ENCODE measurements at regions not wholly inside any gene's neighbourhood (a gene's known extent, or its start where the extent isn't known, plus 50 kb on each side); places are given as distances from the start of the nearest gene placed in this dataset.

DNA sequence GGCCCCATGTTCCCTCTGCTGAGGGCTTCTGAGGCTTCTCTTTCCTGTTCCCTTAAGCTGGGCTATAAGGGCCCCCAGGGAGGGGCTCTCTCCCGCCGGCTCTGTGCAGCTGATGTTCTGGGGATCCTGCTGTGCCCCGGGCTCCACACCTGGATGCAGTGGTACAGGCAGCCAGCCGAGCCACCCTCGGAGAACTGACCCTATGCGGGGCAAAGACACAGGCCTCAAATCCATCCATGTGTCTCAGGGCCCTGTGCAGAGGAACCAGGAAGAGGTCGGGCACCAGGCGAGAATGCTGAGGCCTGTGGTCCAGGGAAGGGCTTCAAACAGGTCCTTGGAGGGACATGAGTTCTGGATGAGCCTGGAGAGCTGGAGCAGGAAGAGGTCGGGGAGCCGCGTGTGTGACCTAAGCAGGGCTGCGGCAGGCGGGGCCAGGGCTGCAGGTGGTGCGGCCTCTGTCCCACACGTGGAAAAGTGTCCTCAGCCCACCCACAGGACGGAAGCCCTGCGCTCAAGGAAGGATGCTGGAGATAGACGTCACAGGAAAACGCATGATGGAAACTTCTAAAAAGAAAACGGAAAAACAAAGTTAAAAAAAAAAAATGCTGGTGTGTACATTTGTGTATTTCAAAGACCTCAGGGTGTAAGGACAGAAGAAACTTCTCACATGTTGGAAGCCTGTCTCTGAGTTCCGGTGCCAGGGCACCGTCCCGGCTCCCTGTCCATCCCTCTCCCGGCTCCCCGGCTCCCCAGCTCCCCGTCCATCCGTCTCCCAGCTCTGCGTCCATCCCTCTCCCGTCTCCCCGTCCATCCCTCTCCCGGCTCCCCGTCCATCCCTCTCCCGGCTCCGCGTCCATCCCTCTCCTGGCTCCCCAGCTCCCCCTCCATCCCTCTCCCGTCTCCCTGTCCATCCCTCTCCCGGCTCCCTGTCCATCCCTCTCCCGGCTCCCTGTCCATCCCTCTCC lies 1149.2 kb downstream of the BRD1 start:
- no peaks in the 10 kb centered on the region for H3K4me1 ChIP-seq (ENCODE audit: insufficient read depth, low read length, poor library complexity, severe bottlenecking)
- H3K79me2 ChIP-seq (ENCODE audit: insufficient read depth, low read length), result no peaks in the 10 kb centered on the region
- TF ChIP-seq CTCF (conservative IDR thresholded peaks at IDR 0.05; ENCODE audit: low read length) (no peak), EZH2phosphoT487 (IDR thresholded peaks at IDR 0.05; ENCODE audit: borderline replicate concordance) (no peak)
- no peak overlapping the region for H3K9ac ChIP-seq (ENCODE audit: low read depth, low read length, poor library complexity, severe bottlenecking)
- no peaks in the 10 kb centered on the region for H3K9me2 ChIP-seq (replicated peaks; ENCODE audit: low read depth, low read length)
- no peak overlapping the region for H3K4me2 ChIP-seq (ENCODE audit: low read depth, low read length, poor library complexity, severe bottlenecking)
- H3K36me3 ChIP-seq (ENCODE audit: insufficient read depth, low read length), result no peaks in the 10 kb centered on the region
- H2AFZ ChIP-seq (ENCODE audit: low read length), result no peak overlapping the region
- no peaks in the 10 kb centered on the region for H3K27me3 ChIP-seq (ENCODE audit: insufficient read depth, low read length, poor library complexity, severe bottlenecking)
- no peak overlapping the region for H3K4me3 ChIP-seq (ENCODE audit: low read length, poor library complexity, severe bottlenecking)
- H3K9me3 ChIP-seq (ENCODE audit: insufficient read depth, low read depth, low read length), result no peaks in the 10 kb centered on the region; the same call in 1 of the 2 replicates
- no peaks in the 10 kb centered on the region for H4K20me1 ChIP-seq (ENCODE audit: insufficient read depth, low read length, poor library complexity, severe bottlenecking)
- no peaks in the 10 kb centered on the region for H3F3A ChIP-seq (ENCODE audit: low read depth)

DNA sequence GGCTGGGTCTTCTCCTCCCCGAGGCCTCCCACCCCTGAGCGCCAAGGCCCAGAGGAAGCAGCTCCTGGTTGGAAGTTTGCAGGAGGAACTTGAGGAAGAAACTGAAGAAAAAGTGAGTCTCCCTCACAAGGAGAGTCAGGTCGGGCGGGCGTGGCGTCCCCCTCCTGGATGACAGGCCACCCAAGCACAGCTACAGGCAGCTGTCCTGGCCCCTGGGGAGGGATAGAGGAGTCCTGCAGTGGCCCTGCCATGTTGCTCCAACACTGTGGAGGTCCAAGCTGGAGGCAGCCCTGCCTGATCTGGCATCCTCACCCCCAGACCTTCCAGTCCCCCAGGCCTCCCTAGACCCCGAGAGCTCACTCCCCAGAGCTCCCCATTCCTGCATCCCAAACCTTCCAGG lies 1150.1 kb downstream of the BRD1 start:
- Histone ChIP-seq H3K79me2 (ENCODE audit: insufficient read depth, low read length) (no peaks in the 10 kb centered on the region), H2AFZ (ENCODE audit: low read length) (no peak overlapping the region), H3K36me3 (ENCODE audit: insufficient read depth, low read length) (no peaks in the 10 kb centered on the region), H3F3A (ENCODE audit: low read depth) (no peaks in the 10 kb centered on the region), H3K4me1 (ENCODE audit: insufficient read depth, low read length, poor library complexity, severe bottlenecking) (no peaks in the 10 kb centered on the region), H3K9me2 (replicated peaks; ENCODE audit: low read depth, low read length) (no peaks in the 10 kb centered on the region), H3K9ac (ENCODE audit: low read depth, low read length, poor library complexity, severe bottlenecking) (no peak overlapping the region), H4K20me1 (ENCODE audit: insufficient read depth, low read length, poor library complexity, severe bottlenecking) (no peaks in the 10 kb centered on the region), H3K4me3 (ENCODE audit: low read length, poor library complexity, severe bottlenecking) (no peak overlapping the region), H3K9me3 (ENCODE audit: insufficient read depth, low read depth, low read length) (peaks cover 5% of the 10 kb centered on the region; the same call in 1 of the 2 replicates), H3K27me3 (ENCODE audit: insufficient read depth, low read length, poor library complexity, severe bottlenecking) (no peaks in the 10 kb centered on the region), H3K4me2 (ENCODE audit: low read depth, low read length, poor library complexity, severe bottlenecking) (no peak overlapping the region)
- TF ChIP-seq EZH2phosphoT487 (IDR thresholded peaks at IDR 0.05; ENCODE audit: borderline replicate concordance) (no peak), CTCF (conservative IDR thresholded peaks at IDR 0.05; ENCODE audit: low read length) (no peak)

GRCh38 chr22:48677168-48677520 lies 1150.5 kb downstream of the BRD1 start:
- H4K20me1 ChIP-seq (ENCODE audit: insufficient read depth, low read length, poor library complexity, severe bottlenecking), result no peaks in the 10 kb centered on the region
- no peaks in the 10 kb centered on the region for H3K4me1 ChIP-seq (ENCODE audit: insufficient read depth, low read length, poor library complexity, severe bottlenecking)
- no peak overlapping the region for H3K9ac ChIP-seq (ENCODE audit: low read depth, low read length, poor library complexity, severe bottlenecking)
- H3K79me2 ChIP-seq (ENCODE audit: insufficient read depth, low read length), result no peaks in the 10 kb centered on the region
- no peaks in the 10 kb centered on the region for H3F3A ChIP-seq (ENCODE audit: low read depth)
- H3K4me2 ChIP-seq (ENCODE audit: low read depth, low read length, poor library complexity, severe bottlenecking), result no peak overlapping the region
- H3K9me3 ChIP-seq (ENCODE audit: insufficient read depth, low read depth, low read length), result peaks cover 10% of the 10 kb centered on the region; the same call in 1 of the 2 replicates
- no peak for TF ChIP-seq EZH2phosphoT487 (IDR thresholded peaks at IDR 0.05; ENCODE audit: borderline replicate concordance)
- TF ChIP-seq CTCF (conservative IDR thresholded peaks at IDR 0.05; ENCODE audit: low read length), result no peak
- H3K27me3 ChIP-seq (ENCODE audit: insufficient read depth, low read length, poor library complexity, severe bottlenecking), result no peaks in the 10 kb centered on the region
- no peak overlapping the region for H2AFZ ChIP-seq (ENCODE audit: low read length)
- no peak overlapping the region for H3K4me3 ChIP-seq (ENCODE audit: low read length, poor library complexity, severe bottlenecking)
- H3K9me2 ChIP-seq (replicated peaks; ENCODE audit: low read depth, low read length), result no peaks in the 10 kb centered on the region
- H3K36me3 ChIP-seq (ENCODE audit: insufficient read depth, low read length), result no peaks in the 10 kb centered on the region
